Dermis blood vessel endothelial cell (primary cell): ENCODE measurements at regions not wholly inside any gene's neighbourhood (a gene's known extent, or its start where the extent isn't known, plus 50 kb on each side); places are given as distances from the start of the nearest gene placed in this dataset.

Experiments used
- DNase-seq: peaks from one replicate; pipeline ENCODE4 v3.0.0; 2010

DNA sequence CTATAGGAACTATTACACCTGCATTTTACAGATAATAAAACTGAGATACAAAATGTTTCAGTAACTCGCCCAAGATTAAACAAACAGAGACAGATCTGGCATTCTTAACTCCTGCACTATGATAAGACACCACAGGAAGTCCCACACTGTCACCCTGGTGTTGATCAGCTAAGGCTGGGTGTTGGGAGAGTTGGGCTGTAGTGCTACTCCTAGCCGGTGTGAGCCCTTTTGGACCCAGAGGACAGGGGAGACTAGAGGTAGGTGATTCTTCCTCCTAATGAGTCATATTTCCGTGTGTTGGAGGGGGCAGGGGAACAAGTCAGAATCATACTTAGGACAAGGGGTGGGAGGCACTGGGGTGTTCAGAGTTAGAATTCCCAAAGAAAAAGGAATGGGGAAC lies 353.2 kb upstream of the TENM4 start:
- DNase-seq: no peak

DNA sequence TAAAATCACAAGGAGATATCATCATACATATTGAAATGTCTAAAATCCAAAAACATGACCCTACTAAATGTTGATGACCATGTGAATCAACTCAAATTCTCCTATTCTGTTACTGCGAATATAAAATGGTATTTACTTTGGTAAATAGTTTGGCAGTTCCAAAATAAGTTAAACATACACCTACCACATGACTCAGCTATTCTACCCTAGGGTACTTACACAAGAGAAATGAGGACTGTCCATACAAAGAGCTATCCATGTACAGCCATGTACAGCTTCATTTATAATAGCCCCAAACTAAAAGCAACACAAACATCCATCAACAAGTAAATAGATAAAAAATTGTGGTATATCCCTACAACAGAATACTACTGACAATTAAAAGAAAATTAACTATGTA lies 346.1 kb upstream of the TENM4 start:
- DNase-seq: no peak

DNA sequence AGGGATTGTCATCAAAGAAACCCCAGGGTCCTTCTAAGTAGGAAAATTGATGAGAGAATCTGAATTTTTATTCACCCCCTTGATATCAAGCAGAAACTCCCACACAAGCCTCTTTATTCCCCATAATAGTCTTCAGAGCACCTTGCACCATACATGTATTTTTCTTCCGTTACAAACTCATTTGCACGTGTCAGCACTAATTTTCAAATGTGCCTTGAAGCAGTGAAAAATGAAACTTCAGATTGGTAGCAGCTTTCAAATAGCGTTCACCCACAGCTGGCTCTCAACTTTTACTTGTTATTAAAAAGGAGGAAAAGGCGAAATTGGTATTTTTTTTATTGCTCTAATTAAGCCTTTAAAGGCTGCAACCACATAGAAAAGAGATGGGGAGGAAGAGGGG lies 343.0 kb upstream of the TENM4 start:
- no peak for DNase-seq

DNA sequence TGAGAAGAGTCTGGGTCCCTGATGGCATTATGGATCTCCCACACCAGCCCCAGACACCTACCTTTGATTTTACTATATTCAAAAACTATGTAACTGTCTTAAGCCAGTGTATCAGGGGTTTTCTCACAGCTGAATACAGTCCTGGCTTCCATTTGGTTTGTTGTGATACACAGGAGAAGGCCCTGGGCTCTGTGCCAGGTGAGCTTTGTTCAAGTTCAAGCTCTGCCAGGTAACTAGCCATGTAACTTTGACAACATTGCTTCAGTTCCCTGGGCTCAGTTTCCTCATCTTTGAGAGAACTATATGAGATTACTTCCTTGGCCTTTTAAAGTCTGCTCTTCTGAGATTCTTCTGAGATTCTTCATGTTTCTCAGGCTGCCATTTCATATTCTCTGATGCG lies 327.5 kb upstream of the TENM4 start:
- DNase-seq: no peak

DNA sequence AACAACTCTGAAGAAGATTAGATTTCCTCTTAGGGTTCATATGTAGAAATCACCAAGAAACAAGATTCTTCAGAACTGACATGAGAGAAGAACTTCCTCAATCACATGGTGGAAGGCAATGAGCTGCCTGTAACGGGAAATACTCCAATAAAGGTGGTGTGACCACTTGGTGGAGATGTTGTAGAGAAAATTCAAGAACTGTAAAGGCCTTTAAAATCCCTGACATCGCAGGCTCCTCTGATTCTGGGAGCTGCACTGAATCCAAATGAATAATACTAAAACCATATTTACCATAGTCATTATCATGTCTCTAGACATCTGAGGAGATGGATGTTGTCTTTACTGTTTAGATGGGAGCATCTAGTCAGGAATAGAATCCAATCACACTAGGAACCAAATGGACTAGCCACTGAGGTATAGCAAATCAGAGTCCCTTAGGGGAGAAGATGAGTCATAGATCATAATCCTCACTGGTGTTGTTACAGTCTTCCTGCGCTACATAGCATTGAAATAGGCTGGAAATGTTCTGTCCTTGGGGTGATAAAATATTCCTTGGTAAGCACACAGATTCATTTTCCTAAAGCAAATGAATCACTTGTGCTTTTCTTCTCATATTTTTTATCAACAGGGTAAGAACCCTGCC lies 321.6 kb upstream of the TENM4 start:
- DNase-seq: no peak

DNA sequence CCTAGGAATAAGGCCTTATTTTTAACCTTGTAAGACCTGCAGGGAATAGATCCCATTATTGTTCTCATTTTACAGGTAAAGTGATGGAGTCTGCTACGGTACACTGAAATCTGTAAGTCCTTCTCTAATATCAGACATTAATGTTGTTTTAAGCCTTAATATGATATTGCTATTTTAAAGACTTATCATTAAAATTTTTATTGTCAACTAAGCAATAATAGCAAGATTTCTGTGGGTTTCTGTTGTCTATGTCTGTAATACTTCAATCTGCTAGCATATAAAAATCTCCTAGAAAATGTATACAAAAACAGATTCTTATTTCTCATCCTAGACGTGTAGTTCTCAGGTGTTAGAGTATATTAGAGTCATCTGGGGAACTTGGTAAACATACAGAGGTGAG lies 317.5 kb upstream of the TENM4 start:
- no peak for DNase-seq

DNA sequence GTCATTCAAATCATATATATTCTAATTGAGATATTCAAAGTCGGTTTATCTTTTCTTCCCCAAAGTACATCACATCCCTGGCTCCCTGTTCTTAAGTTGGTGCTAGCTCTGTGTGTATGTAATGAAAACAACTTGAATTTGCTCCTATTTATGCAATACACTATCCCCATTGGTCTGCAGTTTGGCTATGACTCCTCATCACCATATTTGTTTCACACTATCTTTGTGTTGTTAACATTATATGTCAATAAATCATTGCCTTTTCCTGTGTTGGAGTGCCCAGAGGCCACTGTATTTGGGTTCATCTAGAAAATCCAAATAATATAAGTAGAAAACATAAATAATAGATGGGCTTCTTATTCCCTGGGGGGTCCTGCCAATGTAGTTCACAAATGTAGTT lies 306.6 kb upstream of the TENM4 start:
- no peak for DNase-seq

DNA sequence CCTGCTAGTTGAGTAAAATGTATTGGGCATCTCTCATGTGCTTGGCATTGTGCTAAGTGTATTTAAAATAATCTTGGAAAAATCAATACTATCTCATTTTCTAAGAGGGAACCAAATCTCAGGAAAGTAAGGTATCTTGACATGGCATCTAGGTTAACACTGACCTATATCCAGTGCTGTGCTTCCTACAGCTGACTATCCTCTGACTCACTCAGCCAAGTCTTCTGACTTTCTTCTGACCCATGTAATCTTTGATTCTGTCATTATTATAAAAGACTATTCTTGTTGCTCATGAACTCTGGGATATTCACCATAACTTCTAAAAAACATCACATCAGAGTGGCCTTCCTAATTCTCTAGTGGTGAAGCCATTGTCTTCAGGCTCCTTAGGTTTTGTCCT lies 304.1 kb upstream of the TENM4 start:
- DNase-seq: no peak

DNA sequence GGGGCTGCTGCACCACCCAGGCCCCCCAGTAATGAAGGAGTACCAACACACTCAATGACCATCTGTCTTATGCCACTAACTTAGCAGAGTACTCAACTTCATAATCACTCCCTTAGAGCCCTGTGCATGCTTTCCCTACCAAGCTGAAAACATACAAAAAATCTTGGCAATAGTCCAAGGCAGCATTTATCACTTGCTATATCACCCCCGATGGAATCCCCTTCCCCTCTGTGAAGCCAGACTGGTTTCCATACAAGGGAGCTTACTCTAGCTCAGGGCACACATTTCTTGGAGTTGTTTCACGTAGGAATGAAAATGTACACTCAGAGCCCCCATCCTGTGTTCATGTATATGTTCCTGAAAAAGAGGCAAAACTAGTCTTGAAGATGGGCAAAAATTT lies 301.3 kb upstream of the TENM4 start:
- no peak for DNase-seq

DNA sequence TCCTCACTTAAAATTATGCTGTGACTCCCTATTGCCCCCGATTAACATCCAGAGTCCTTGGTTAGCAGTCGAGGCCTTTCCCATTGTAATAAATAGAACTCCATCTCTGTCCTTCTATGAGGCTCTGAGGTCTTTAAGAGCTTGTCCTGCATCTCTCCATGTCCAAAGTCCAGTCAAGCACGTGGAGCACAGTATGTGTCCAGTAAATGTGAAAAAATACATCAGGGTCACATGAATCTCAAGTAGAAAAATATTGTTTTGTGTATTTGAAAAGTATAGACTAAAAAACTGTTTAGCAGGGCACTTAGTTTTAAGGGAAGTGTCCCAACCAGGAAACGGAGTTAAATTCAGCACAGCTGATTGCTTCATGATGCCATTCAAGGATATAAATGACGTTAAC lies 298.8 kb upstream of the TENM4 start:
- DNase-seq: no peak

DNA sequence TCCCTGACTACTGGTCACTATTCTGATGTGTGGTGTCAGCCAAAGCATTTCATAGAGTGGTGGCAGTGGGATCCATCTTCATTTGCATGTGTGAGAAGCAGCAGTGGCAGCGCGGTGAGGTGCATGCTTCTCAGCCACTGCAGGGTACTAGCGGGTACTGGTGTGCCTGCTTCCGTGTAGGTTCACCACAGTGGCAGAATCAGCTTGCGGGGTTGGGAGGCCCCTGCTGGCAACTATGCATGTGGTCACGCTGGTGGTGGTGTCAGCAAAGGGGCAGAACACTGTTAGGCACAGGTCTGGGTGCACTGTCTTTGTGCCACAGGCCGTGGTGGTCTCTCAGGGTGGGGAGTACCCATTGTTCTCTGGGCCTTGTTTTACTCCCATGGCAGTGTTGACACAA lies 286.4 kb upstream of the TENM4 start:
- DNase-seq: no peak

DNA sequence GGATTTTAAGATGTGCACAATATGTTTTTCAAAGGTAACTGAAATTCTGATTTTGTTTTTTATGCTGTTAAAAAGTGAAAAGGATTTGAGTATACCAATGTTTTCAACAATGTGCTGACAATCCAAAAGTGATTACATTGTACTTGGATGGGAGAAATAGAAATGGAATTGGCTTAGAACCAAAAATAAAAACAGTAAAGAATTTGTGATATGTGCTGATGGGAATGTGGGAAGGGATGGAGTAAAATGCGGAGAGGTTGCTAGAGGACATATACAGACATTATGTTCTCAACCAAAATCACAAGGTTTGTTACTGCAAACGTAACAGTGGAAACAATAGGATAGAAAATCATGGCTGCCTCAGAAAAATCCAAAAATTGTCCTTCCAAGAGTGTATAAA lies 279.3 kb upstream of the TENM4 start:
- DNase-seq: no peak

DNA sequence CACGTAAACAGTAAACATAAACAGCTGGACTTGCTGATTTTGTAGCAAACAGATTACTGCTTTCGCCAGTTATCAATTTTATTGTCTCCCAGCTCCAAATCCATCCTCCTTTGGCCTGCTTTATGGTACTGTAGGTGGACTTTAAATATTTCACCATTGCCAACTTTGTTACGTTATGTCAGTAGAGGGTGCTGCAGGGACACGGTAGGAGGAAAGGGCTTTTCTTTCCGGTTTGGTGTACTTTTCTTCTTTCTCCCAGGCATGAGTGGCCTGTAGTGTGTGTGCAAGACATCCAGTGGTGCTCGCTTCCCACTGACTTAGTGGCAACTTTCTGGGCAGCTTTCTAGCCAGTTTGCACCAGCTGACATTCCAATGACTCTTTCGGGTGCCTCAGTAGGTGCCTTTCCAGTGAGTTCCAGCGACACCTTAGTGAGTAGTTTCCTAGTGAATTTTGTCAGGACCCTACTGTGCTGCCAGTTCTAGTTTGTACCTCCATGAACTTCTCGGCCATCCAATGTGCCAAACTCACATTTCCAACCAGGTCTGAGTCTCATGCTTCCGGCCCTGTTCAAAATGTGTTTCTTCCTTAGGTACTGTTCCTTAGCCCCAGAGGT lies 267.6 kb upstream of the TENM4 start:
- no peak for DNase-seq

DNA sequence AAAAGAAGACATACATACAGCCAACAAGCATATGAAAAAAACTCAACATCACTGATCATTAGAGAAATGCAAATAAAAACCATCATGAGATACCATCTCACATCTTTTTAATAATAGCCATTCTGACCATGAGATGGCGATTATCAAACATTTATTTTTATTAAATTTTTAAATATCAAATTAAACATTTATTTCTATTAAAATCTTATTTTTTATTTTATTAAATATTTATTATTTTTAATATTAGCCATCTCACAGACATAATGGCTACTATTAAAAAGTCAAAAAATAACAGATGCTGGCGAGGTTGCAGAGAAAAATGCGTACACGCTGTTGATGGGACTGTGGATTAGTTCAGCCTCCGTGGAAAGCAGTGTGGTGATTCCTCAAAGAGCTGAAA lies 264.8 kb upstream of the TENM4 start:
- no peak for DNase-seq

DNA sequence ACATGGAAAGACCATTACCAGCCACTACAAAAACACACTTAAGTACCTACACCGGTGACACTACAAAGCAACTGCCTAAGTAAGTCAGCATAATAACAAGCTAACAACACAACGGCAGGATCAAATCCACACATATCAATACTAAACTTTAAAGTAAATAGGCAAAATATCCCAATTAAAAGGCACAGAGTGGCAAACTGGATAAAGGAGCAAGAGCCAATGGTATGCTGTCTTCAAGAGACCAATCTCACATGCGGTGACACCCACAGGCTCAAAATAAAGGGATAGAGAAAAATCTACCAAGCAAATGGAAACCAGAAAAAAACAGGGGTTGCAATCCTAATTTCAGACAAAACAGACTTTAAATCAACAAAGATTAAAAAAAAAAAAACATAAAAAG lies 261.5 kb upstream of the TENM4 start:
- no peak for DNase-seq

DNA sequence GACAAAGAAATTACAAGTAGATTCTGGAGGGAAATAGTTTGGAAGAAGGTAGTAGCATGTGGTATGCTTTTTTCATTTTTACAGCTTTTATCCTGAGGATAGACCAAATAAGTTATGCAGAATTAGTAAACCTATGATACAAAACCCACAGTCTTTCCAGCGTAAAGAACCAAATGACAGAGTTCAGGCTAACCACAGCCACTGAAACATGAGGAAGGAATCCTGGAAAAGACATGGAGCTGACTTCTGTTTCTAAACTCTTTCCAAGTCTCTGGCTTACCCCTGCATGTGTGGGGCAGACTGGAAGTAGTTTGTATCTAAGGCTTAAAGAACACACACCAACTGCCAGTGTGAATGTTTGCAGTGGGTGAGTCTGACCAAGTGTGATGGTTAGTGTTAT lies 258.4 kb upstream of the TENM4 start:
- no peak for DNase-seq

DNA sequence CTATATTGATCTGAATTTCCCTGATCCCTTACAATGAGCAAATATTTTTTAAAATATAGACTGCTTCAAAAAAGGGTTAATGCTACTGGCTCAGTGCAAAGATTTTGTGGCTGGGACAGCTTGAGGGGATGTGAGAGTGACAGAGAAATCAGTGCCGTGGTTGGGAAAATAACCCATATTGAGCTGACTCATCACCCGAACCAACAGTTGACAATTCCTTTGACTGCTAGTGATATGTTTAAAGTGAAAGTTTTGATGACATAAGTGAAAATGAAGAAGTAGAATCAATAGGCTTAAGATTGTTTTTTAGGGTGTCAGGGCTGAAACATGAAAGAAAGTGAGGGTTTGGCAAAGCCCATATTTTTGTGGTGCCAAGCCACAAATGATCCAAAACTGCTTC lies 257.1 kb upstream of the TENM4 start:
- no peak for DNase-seq

DNA sequence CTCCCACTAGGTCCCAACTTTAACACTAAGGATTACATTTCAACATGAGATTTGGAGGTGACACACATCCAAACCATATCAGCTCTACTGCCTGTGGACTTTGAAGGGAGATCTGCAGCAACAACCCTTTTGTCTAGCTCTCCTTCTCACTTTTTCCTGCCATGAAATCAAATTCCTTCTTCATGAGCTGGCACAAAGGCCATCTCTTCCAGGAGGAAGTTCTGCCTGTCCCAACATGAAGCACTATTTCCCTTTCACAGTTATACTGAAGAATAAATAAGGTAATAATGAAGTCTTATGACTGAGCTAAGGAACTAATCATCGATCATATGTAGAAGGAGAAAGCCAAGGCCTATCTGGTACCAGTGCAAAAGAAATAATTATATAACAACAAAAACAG lies 253.5 kb upstream of the TENM4 start:
- no peak for DNase-seq

DNA sequence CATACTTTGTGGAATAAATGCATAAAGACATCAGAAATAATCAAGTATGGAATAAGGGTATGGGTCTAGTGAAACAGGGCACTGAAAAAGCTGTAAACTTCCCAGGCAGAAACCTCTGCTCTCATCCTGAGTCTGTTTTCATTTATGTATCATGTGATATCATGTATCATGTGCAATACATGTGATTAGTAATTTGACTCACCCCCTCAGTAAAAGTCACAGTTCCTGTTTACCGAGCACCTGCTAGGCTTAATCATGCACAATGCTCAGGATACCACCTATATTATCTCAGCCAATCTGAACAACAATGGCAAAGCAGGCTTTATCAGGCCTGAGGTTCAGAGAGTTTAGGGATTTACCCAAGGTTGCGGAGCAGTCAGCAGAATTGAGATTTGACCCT lies 250.6 kb upstream of the TENM4 start:
- no peak for DNase-seq

DNA sequence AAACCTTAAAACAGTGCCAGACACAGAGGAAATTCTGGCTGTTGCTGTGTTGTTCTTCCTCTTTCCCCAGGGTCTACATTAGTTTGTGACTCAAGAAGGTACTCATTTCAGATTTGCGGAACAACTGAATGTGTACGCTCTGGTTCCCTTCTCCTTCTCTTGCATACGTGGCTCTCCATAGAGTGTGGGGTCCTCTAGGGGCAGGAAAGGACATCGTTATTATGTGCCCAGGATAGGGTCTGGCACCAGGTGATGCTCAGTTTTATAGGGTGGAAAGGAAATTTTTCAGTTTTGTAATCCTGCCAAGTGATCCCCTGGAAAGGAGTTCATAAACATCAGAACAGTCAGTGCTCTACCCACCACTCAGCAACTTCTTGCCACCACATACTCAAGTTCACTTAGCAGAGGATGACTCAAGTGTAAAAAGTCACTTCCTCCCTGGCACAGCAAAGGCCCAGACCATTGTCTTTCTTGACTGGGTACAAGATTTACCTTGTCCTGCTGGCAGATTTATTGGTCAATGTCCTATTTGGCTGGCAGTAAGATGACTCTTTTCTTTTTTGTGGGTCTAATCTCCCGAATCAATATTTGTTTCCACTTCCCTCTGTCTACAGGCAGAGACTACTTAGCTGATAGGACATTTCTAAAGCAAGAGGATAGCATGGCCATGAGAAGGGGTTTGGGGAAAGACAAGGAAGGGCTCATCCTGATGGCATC lies 246.0 kb upstream of the TENM4 start:
- DNase-seq: no peak

DNA sequence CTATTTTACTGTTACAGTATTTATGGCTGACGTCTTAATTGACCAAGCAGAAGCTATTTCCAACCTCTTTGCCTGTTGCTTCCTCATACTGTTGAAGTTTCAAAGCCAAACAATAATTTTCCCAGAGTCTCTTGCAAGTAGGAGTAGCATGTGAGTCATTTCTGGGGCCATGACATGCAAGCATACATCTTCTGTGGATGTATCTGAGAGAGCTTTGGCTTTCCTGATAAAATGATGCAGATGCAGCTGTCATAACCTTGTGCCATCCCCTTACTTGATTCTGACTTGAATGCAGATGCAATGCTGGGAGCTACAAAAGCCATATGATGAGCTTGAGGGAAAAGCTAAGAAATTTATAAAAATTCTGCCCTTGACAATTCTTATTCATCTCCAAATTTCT lies 243.1 kb upstream of the TENM4 start:
- no peak for DNase-seq

DNA sequence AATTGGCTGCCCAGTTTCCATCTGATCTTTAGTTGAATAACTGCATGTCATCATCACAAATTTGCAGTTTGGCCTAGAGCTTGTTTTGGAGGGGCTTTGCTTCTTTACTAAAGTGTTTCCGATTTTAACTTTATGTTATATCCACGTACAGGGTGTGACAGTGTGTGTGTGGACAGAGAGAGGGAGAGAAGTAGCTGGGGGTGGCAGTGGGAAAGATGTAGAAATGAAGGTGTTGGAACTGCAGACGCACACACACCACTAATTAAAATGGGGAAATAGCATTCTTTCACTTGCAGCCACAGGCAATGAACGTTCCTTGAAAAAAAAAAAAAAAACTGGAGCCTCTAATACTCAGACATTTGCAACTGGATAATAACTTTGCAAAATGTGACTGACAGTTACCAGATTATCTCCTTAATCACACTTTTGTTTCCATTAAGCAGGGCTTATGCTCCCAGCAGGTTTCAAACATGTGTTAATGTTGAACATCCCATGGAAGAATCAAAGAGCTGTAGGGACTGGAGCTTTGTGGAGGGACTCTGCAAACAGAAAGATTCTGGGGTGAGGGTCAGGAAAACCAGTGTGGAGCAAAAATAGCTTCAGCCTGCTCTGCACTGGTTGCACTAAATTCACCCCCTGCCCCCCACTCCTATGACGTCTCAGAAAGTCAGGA lies 238.1 kb upstream of the TENM4 start:
- no peak for DNase-seq

DNA sequence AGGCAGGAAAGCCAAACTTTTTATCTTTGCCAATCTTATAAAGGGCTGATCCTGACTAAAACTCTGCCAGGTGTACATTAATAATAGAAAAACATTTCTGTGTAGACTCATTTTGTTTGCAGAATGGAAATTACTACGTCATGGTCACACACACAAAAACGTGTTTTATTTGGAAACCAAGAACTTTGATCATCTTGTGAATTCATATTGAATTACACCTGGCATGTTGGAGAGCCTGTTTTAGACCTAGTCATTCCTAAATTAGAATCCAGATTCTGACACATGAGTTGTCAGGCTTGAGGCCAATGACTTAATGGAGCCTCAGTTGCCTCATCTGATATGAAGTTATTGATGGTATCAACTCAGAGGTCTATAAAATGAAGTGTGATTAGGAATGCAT lies 235.6 kb upstream of the TENM4 start:
- DNase-seq: no peak

DNA sequence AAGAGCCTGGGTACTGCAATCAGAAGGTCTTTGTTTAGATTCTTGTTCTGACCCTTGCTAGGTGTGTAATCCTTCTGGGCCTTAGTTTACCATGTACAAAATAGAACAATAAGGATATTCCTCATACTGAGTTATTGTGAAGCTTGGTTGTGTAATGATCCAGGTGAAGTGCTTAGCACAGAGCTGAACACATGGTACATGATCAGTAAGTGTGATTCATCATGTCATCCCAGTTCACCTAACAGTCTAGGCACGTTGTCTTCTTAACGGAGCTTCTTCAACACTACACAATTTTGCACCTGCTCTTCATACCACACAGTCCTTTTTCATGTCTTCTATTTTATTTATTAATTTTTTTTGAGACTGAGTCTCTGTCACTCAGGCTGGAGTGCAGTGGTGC lies 234.3 kb upstream of the TENM4 start:
- no peak for DNase-seq
